ENCODE measurements at regions not wholly inside any gene's neighbourhood (a gene's known extent, or its start where the extent isn't known, plus 50 kb on each side); places are given as distances from the start of the nearest gene placed in this dataset.

GRCh38 chr5:68968429-68968828, 125.4 kb upstream of the SLC30A5 start:
- no peaks in the 10 kb centered on the region for H4K20me1 ChIP-seq (ENCODE audit: insufficient read depth)
- peaks cover 7% of the 10 kb centered on the region; the same call in 1 of the 2 replicates for H3K27me3 ChIP-seq (ENCODE audit: insufficient read depth, low read length)
- TF ChIP-seq, protein P1, sequence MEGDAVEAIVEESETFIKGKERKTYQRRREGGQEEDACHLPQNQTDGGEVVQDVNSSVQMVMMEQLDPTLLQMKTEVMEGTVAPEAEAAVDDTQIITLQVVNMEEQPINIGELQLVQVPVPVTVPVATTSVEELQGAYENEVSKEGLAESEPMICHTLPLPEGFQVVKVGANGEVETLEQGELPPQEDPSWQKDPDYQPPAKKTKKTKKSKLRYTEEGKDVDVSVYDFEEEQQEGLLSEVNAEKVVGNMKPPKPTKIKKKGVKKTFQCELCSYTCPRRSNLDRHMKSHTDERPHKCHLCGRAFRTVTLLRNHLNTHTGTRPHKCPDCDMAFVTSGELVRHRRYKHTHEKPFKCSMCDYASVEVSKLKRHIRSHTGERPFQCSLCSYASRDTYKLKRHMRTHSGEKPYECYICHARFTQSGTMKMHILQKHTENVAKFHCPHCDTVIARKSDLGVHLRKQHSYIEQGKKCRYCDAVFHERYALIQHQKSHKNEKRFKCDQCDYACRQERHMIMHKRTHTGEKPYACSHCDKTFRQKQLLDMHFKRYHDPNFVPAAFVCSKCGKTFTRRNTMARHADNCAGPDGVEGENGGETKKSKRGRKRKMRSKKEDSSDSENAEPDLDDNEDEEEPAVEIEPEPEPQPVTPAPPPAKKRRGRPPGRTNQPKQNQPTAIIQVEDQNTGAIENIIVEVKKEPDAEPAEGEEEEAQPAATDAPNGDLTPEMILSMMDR (IDR thresholded peaks at IDR 0.05 in 2 of 3, conservative IDR thresholded peaks at IDR 0.05 in 1 of 3; ENCODE audit: borderline replicate concordance in 1 of 3, insufficient read depth in 1 of 3, low read depth in 2 of 3, low read length in 2 of 3), result no peak
- TF ChIP-seq YY1 (IDR thresholded peaks at IDR 0.05; ENCODE audit: extremely low read depth, insufficient replicate concordance, low read depth, low read length) (no peak), CBX3 (IDR thresholded peaks at IDR 0.05; ENCODE audit: low read depth) (no peak)
- no peak overlapping the region for H3K9ac ChIP-seq (ENCODE audit: low read length)
- no peak overlapping the region for H3K4me2 ChIP-seq (ENCODE audit: low read length)
- no peaks in the 10 kb centered on the region for H3K36me3 ChIP-seq (ENCODE audit: control insufficient read depth in 1 of 2, insufficient read depth in 2 of 2, low read length in 2 of 2)
- intact Hi-C loops (cut with micrococcal nuclease), result loop anchor here (10.0 kb wide), 1 partner anchor 284 kb away; no protein-coding TSS in a partner anchor
- no peaks in the 10 kb centered on the region for H3K9me3 ChIP-seq (ENCODE audit: control insufficient read depth in 1 of 2, insufficient read depth in 1 of 2, low read depth in 1 of 2, low read length in 2 of 2)
- no TSS peak for BruUV-seq (replicated peaks)
- H3K4me1 ChIP-seq (ENCODE audit: control insufficient read depth in 1 of 2, insufficient read depth in 2 of 2, low read length in 2 of 2), result no peaks in the 10 kb centered on the region
- H3K79me2 ChIP-seq (ENCODE audit: insufficient read depth, low read length), result no peaks in the 10 kb centered on the region
- no peak overlapping the region for H3K27ac ChIP-seq (ENCODE audit: low read depth, low read length)
- ChIA-PET POLR2A (no interaction called here), RAD21 (ENCODE audit: low non-redundant PET in 1 of 2, low total read pairs in 2 of 2, uncharacterized antibody in 2 of 2, unreplicated experiment in 2 of 2) (no interaction called here), CTCF (no interaction called here)
- H3K9me2 ChIP-seq (ENCODE audit: insufficient read depth), result no peaks in the 10 kb centered on the region
- no peak overlapping the region for H2AFZ ChIP-seq (ENCODE audit: low read depth, low read length, poor library complexity, severe bottlenecking)
- no peak for DNase-seq (ENCODE audit: low read depth, low spot score)
- no peak overlapping the region for H3K4me3 ChIP-seq (replicated peaks in 1 of 2; ENCODE audit: low read depth in 1 of 2, low read length in 2 of 2)
- ATAC-seq, result no peak

GRCh38 chr5:68970617-68971016, 123.2 kb upstream of the SLC30A5 start:
- no peaks in the 10 kb centered on the region for H3K9me3 ChIP-seq (ENCODE audit: control insufficient read depth in 1 of 2, insufficient read depth in 1 of 2, low read depth in 1 of 2, low read length in 2 of 2)
- H3K4me1 ChIP-seq (ENCODE audit: control insufficient read depth in 1 of 2, insufficient read depth in 2 of 2, low read length in 2 of 2), result no peaks in the 10 kb centered on the region
- peaks cover 7% of the 10 kb centered on the region; the same call in 1 of the 2 replicates for H3K27me3 ChIP-seq (ENCODE audit: insufficient read depth, low read length)
- H3K79me2 ChIP-seq (ENCODE audit: insufficient read depth, low read length), result no peaks in the 10 kb centered on the region
- intact Hi-C loops (cut with micrococcal nuclease), result no loop called here
- H2AFZ ChIP-seq (ENCODE audit: low read depth, low read length, poor library complexity, severe bottlenecking), result no peak overlapping the region
- no peaks in the 10 kb centered on the region for H3K36me3 ChIP-seq (ENCODE audit: control insufficient read depth in 1 of 2, insufficient read depth in 2 of 2, low read length in 2 of 2)
- BruUV-seq (replicated peaks), result no TSS peak
- H3K9ac ChIP-seq (ENCODE audit: low read length), result no peak overlapping the region
- ChIA-PET RAD21 (ENCODE audit: low non-redundant PET in 1 of 2, low total read pairs in 2 of 2, uncharacterized antibody in 2 of 2, unreplicated experiment in 2 of 2) (no interaction called here), CTCF (no interaction called here), POLR2A (no interaction called here)
- no peak overlapping the region for H3K4me3 ChIP-seq (replicated peaks in 1 of 2; ENCODE audit: low read depth in 1 of 2, low read length in 2 of 2)
- H3K27ac ChIP-seq (ENCODE audit: low read depth, low read length), result no peak overlapping the region
- no peak overlapping the region for H3K4me2 ChIP-seq (ENCODE audit: low read length)
- H3K9me2 ChIP-seq (ENCODE audit: insufficient read depth), result no peaks in the 10 kb centered on the region
- DNase-seq (ENCODE audit: low read depth, low spot score) (no peak), ATAC-seq (no peak)
- TF ChIP-seq ZNF274 (IDR thresholded peaks at IDR 0.05; ENCODE audit: low read depth, low read length), result no peak
- TF ChIP-seq EZH2phosphoT487 (IDR thresholded peaks at IDR 0.05; ENCODE audit: borderline replicate concordance), result no peak
- no peak for TF ChIP-seq YY1 (IDR thresholded peaks at IDR 0.05; ENCODE audit: extremely low read depth, insufficient replicate concordance, low read depth, low read length)
- TF ChIP-seq EGR1 (IDR thresholded peaks at IDR 0.05; ENCODE audit: low read depth), result no peak
- no peak for TF ChIP-seq ATF3 (IDR thresholded peaks at IDR 0.05)
- TF ChIP-seq FOSL1 (IDR thresholded peaks at IDR 0.05; ENCODE audit: low read depth), result no peak
- no peak for TF ChIP-seq ELF1 (IDR thresholded peaks at IDR 0.05; ENCODE audit: borderline replicate concordance, low read depth)
- no peak for TF ChIP-seq POLR2AphosphoS5 (IDR thresholded peaks at IDR 0.05; ENCODE audit: low read depth, low read length)
- TF ChIP-seq, protein P2, sequence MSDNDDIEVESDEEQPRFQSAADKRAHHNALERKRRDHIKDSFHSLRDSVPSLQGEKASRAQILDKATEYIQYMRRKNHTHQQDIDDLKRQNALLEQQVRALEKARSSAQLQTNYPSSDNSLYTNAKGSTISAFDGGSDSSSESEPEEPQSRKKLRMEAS (IDR thresholded peaks at IDR 0.05), result no peak
- no peak for TF ChIP-seq TCF7L2 (IDR thresholded peaks at IDR 0.05; ENCODE audit: borderline replicate concordance, extremely low read depth, insufficient read depth, insufficient read length)
- TF ChIP-seq ZBTB33 (IDR thresholded peaks at IDR 0.05; ENCODE audit: extremely low read depth, insufficient replicate concordance, low read length), result no peak
- no peak for TF ChIP-seq SIN3A (IDR thresholded peaks at IDR 0.05; ENCODE audit: low read depth)
- TF ChIP-seq JUND (IDR thresholded peaks at IDR 0.05), result no peak
- no peak for TF ChIP-seq SRF (IDR thresholded peaks at IDR 0.05; ENCODE audit: low read depth)
- no peak for TF ChIP-seq CEBPB (IDR thresholded peaks at IDR 0.05; ENCODE audit: low read depth)
- no peaks in the 10 kb centered on the region for H4K20me1 ChIP-seq (ENCODE audit: insufficient read depth)

Measured in HCT116 (cell line).